ENCODE measurements at regions not wholly inside any gene's neighbourhood (a gene's known extent, or its start where the extent isn't known, plus 50 kb on each side); places are given as distances from the start of the nearest gene placed in this dataset.

DNA sequence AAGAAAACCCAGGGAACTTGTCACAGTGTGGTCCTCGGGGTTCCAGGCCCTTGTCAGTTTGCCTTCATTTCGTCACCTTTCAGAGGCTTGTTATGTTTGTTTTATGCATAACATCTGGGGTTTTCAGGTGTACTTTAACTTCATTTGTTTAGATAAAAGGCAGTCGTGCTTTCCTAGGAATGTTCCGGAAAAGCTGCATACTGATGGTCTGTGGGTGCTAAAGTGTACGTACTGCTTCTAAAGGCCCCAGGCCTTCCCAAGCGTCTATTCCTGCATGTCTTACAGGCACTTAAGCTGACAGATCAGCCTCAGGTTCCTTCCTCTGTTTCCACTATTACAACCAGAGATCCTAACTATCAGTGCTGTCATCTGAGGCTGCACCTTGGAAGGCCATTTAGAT is 95.6 kb upstream of the ANKH start:
- DNase-seq = no peak

DNA sequence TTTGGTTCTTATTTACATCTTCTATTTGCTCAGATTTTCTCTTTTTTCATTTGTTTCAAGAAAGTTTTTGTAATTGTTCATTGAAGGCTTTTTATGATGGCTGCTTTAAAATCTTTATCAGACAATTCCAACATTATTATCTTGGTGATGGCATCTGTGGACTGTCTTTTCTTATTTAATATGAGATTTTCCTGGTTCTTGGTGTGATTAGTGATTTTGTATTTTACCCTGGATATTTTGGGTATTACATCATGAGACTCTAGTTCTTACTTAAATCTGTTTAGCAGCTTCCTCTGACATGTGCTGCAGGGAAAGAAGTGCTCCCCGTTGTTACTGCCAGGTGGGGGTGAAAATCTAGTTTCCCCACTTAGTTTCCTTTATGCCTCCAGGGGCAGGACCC is 94.2 kb upstream of the ANKH start:
- DNase-seq = no peak

DNA sequence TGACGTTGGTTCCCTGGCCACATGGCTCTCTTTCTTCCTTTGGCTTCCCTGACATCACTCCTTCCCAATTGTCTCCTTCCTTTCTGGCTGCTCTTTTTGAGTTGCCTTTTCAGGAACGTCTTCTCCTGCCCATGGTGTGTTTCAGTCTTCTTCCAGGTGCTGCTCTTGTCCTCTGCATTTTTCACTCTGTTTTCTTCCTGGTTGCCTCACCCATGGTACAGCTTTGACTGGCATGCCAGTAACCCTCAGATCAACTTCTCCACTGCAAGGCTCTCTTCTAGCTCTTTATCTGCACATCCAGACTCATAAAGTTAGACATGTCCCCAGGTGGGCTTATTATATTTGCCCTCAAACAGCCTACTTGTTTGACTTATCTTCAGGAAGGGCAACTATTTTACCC is 91.0 kb upstream of the ANKH start:
- no peak for DNase-seq

DNA sequence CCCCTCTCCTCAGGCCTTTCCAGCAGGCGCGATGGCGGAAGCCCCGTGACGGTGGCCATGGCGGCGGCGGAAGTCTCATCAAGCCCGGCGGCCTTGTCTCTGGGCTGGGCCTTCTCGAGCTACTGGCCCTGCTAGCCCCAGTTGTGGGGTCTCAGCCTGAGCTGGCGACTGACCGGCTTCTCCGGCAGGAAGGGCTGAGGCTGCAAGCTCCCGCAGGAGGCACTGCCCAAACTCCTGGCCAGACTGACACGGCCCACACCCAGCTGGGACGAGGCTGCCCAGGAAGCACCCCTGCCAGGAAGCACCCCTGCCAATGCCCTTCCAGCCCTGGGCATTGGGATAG is 88.5 kb upstream of the ANKH start:
- DNase-seq = no peak

DNA sequence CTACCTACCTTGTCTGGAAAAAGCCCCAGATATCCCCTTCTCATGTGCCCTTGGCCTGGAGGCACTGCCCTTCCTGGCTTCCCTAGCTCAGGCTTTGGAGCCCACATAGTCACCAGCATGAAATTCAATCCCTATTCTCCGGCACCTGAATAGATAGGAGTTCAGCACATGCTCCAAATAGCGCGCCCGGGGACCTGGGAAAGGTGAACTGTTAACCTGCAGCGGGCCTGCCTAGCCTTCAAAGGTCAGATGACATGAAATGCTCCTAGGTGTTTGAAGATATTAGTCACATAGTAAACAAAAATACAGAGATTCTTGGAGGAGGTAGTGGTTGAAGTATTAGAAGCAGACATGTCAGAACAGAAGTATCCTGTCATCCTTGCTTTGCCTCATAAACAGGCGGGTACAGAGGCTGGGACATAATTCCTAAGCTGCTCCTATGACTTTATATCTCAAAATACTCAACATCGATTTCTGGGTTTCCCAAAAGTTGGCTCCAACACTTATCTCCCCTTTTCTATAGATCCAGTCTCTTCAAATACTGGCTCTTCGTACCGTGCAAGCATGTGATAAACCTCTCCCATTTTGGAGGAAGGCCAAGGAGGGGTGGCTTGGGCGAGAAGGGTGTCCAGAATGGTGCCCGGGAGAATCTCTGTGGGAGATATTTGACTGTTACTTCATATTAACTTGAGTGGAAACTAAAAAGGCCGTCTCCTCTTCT is 88.0 kb upstream of the ANKH start:
- DNase-seq = no peak

DNA sequence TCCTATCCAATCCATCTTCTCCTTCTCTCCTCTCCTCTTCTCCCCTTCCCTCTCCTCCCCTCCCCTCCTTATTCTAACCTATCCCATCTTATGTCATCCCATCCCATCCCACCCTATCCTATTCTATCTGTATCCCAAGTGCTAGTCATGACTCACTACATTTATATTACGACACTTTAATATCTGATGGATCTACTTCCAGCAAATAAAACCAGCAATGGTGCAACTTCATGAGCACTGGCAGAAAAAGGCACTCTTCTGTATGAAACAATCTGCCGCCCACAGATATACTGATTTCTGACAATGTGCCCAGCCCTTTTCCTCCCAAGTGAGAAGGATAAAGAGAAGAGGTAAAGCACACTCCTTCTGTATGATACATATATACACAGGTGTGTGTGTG is 86.6 kb upstream of the ANKH start:
- DNase-seq = no peak

DNA sequence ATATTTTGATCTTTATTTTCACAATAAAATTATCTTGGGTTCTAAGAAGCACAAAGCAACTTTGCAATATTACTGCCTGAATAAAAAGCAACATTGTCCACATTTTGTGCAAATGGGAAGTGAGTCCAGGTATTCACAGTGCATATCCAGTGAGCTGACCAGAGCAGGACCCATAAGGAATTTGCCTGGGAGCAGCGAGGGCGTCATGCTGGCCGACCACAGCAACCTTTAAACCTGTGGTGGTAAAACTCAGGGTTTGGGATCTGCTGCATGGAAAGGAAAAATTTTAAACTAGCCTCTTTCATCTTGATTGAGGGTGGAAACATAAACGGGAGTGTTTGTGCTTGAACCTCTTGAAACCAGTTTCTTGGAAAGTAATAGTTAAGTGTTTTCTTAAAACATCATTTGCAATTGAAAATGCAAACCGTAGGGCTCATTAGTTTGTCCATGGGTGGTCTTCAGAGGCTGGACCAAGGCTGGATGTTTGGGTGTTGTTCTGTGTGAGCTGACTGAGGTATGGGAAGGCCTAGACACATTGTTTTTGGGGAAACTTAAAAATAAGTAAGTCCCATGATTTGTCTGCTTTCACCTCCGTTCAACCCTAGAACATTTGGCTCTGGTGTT is 85.0 kb upstream of the ANKH start:
- DNase-seq = no peak

DNA sequence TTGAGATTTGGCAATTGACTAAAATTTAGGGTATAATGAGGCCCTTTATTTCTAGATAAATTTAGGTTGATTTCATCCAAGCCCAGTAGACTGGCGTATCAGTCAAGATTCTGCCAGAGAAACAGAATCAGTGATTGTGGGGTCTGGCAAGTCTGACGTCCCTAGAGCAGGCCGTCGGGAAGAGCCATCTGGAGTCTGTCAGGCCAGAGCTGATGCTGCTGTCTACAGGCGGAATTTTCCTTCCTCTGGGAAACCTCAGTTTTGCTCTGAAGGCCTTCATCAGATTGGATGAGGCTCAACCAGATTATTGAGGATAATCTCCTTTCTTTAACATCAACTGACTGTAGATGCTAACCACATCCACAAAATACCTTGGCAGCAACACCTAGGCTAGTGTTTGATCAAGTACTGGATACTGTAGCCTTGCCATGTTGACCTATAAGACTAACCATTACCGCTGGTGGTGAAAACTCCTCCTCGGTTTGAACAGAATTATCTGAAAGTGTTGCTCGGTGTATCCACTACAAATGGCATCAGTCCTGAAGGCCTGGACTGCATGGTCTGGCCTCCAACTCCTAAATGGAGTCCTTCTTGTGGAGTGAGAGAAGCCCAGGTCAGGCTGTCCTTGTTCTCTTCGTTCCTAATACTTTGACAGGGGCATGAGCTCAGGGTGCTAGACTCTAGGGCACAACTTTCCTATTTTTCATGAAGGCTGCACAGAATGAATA is 83.2 kb upstream of the ANKH start:
- no peak for DNase-seq

DNA sequence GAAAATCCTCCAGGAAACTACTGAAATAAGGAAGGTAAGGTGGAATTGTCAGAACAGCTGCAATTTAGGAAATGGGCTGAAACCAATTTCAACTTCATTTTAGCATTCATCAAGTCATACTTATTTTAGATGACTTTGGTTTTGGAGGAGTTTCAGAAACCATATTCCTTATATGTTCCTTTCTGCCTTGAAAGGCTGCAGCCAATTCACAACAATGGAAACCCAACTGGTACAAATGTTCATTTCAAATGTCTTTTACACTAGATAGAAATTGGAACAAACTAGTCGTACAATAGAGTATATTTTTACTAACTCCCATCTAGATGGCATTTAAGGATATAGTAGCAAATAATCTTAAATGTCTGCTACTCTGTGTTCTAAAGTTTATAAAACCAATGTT is 82.6 kb upstream of the ANKH start:
- DNase-seq = no peak

DNA sequence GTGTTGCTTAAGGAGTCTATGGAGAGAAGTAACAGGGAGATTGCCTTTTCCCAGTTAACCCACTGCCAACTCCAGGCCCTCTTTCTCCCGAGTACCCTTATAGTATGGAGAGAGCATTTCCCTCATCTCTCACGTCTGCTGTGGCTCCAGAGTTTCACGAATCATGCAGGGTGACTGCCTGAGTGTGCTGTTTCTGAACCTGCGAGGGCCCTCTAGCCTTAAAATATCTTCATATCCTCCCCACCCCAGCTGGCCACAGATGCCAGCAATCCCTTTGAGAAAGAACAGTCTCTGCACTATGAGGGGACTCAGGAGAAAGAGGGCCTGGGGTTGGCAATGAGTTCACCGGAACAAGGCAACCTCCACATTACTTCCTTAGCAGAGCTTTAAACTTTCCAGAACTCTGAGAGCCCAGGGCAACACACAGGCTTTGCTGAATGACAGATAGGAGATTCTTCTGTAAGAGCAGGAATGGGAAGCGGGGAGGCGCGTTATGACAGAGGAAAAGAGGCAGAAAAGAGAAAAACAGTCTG is 81.6 kb upstream of the ANKH start:
- no peak for DNase-seq

DNA sequence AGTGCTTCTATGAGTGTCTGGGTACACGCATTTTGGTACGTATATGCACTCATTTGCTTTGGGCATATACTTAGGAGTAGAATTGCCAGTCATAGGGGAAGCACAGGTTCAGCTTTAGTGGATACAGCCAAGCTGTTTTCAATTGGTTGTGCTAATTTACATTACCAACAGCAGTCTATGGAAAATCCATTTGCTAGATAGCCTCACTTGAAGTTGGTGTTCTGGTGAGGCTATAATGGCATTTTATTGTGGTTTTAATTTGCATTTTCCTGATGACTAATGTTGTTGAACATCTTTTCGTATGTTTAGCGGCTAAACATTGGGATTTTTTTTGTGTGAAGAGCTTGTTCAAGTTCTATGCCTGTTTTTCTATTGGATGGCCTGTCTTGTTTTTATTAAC is 76.8 kb upstream of the ANKH start:
- DNase-seq = no peak

DNA sequence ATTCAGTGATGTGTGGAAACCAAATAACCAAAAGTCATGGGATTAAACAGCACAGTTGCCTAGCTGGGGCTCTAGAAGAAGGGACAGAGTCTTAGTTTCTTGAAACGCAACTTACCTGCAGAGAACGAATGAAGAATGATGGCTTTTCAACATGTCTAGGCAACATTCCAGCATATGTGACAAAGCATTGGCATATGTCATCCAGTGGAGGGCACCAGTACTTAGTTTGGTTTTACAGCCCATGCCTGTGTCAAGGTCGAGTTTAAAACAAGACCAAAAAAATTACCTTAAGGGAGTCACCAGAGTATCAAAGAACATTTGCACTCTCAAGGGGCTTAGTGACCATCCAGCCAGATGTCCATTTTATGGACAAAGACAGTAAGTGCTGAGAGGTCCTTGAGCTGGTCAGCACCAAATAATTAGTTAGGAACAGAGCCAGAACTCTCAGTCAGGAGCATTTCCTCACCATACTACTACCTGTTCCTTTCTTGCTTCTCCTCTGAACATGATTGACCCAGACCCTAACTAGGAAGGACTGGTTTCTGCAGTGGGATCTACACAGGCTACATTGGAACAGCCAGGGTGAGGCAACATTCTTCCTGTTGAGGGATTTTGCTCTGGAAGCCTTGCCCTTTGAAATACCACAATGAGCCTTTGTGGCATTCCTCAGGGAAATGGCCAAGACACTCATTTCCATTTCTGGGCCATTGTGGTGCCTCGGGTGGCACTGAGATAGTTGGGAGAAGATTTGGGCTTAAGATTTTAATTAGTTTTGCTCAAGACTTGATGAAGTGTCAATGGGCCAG is 75.4 kb upstream of the ANKH start:
- no peak for DNase-seq

DNA sequence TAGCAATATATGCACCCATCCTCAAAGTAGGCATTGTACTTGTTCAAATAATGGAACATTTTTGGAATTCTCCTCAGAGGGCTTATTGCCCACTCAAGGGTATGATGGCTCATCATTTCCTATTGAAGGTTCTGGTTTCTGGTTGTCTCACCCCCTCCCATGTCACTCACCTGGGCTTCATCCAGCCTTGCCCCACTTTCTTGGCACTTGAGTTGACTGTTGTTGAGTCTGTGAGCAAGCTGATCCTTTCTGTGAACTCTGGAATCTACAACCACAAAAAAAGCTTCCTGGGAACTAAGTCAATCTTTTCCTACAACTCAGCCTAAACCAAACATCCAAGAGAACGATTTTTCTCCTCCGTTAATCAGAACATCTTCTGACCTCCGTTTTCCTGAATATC is 73.9 kb upstream of the ANKH start:
- DNase-seq = no peak

DNA sequence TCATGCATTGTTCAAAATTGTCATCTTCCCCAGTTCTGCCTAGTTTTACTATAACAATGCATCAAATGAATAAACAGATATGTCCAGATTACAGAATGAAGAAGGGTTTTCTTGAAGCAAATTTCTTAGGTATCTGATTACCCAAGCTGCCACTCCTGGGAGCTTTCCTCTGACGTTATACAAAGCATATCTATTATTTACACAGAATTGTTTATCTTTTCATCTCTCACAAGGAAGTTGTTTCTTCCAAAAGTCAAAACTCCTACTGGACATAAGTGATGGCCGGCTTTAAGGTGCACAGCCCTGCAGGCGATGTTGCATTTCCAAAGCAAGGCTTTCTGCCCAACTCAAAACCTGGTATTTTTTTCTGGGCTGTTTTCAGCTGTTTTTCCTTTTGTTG is 73.4 kb upstream of the ANKH start:
- DNase-seq = no peak

DNA sequence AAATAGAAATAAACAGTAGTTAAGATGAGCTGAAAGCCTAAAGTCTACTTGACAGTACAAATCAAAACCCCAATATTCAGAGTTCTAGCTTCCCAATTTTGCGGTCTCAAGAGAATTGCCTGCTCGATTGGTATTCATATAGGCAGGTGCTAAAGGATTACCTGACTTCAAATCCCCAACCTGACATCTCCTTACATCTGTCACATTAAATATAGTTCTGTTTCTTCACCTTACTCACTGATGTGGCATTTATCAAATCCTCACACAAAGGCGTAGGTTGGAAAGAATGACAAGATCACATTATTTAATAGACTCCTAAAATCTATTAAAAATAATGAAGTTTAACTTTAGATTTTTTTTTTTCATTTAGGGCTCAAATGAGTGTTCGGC is 72.8 kb upstream of the ANKH start:
- no peak for DNase-seq

DNA sequence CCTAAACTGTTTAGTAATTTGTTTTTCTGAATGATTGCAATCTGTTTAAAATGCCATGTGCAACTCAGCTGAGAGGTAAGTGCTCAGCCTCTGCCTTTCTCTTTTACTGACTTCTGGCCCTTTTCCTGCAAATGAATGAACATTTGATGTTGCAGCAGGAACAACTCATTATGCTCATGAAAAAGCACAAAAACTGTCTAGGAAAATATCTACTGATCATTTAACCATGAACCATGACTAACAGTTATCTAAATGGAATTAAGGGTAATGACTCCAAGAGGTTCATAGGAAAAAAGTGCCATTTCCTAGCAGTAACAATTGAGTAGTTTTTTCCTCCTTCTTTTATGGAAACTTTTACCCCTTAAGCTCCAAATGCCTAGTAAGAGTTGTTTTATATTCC is 70.6 kb upstream of the ANKH start:
- no peak for DNase-seq

DNA sequence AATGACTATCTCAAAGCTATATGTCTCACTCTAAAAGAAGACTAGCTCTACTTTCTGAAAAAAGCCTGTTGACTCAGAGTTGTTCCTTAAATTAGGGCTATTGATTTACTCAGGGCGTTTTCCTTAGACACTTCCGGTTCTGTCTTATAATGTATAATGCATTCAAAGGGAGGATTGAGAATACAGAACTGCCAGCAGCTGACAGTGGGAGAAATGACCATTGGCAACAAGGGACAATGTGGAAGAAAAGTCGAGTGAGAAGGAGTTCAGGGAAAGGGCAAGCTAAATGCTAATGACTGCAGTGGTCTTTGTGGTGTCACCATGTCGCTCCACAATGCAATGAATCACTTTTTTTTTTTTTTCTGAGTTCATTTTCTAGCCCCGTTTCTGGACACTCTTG is 65.7 kb upstream of the ANKH start:
- DNase-seq = no peak

DNA sequence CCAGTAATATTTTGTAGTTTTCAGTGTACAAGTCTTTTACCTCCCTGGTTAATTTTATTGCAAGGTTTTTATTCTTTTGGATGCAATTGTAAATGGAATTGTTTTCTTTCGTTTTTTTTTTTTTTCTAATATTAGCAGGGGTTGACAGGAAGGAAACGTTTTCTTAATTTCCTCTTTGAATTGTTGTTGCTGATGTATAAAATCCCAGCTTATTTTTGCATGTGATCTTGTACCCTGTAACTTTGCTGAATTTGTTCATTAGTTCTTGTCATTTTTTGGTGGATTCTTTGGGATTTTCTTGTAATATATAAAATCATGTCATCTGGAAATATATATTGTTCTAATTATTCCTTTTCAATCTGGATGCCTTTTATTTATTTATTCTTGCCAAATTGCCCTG is 65.0 kb upstream of the ANKH start:
- no peak for DNase-seq

DNA sequence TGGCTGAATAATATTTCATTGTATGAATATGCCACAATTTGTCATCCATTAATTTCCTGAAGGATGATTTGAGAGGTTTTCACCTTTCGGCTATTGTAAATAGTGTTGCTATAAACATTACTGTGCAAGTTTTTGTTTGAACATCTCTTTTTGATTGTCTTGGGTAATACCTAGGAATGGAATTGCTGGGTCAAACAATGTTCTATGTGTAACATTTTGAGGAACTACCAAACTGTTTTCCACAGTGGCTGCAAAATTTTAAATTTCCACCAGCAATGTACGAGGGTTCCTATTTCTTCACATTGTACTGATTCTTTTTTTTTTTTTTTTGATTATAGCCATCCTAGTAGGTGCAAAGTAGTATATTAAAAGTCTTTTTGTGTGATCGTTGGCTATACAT is 63.8 kb upstream of the ANKH start:
- DNase-seq = no peak

DNA sequence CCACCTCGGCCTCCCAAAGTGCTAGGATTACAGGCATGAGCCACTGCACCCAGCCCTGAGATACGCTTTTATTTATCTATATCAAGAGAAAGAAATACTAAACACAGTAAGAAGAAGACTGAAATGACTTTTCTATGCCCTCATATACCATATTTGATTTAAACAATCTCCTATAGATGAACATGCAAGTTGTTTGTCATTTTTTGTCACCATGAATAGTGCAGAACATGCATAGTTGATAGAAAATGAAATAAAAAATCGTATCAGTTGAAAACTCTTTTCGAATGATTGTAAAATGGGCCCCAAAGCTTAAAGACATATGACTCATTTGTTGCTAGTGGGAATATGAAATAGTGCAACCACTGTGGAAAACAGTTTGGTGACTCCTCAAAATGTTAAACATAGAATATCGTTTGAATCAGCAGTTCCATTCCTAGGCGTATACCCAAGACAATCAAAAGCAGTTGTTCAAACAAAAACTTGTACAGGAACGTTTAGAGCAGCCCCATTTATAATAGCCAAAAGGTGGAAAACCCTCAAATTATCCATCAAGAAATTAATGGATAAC is 61.4 kb upstream of the ANKH start:
- no peak for DNase-seq

DNA sequence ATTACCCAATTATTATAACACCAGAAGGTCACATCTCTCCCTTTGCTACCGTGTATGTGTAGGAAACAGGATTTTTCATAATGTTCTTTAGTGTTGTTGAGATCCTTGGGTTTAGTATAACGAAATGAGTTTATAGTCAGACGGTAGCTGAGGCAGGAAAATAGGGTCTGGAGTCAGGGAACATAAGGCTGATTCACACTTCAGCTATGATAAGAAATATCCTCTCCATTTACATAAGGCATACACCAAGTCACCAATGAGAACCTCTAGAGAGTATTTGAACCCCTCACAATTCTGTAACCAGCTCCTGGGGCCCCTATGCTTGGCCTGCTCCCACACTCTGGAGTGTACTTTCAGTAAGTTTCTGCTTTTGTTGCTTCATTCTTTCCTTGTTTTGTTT is 58.9 kb upstream of the ANKH start:
- no peak for DNase-seq

DNA sequence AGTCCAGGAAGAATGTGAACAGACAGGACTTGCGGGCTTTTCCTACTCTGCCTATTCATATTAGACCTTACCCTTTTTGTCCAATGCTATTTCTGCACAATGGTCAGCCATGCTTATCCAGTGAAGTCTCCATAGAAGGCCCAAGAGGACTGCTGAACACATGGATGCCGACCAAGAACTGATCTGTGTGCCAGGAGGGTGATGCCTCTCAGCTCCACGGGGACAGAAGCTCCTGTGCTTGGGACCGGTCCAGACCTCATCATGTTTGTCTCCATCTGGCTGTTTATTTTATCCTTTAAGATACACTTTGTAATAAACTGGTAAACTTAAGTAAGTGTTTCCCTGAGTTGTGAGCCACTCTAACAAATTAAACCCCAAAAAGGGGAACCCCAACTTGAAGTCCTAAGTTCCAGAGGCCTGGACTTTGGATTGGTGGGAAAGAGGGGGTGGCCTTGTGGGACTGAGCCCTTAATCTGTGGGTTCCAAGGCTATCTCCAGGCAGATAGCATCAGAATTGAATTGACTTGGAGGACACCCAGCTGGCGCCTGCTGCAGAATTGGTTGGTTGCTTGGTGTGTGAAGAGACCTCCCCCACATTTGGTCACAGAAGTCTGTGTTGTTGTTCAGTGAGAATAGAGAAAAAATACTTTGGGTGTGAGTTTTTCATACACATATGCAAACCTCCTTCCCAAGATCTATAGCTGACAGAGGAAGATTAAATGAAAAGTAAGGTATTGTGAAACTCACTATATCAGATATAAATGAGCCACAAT is 57.9 kb upstream of the ANKH start:
- no peak for DNase-seq
